ENCODE measurements at regions not wholly inside any gene's neighbourhood (a gene's known extent, or its start where the extent isn't known, plus 50 kb on each side); places are given as distances from the start of the nearest gene placed in this dataset.

DNA sequence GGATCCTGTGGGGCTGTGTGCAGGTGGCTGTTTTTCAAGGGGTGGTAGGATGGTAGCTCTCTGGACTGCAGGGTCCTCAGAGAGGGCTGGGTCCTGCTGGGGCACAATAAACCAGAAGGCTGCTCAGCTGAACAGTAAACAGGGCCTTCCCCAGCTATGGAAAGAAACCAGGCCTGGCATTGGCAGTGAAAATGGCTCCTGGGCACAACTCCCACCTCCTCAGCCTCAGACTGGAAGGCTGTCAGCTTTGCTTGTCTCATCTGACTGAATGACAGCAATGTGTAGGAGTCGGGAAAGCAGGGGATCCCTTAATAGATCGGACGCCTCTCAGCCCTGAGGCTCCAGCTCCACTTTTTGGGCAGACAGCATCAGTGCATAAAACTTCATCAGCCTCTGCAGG is 59.8 kb upstream of the NLRP1 start:
- Histone ChIP-seq H3K27ac (ENCODE audit: insufficient read length, low read depth, low read length) (no peak overlapping the region), H3K14ac (ENCODE audit: insufficient read depth, low read length) (no peak overlapping the region), H3K79me1 (ENCODE audit: insufficient read depth, low read depth, low read length, poor library complexity, severe bottlenecking) (no peaks in the 10 kb centered on the region), H3K23me2 (ENCODE audit: insufficient read length, low read depth, low read length, poor library complexity, severe bottlenecking) (no peaks in the 10 kb centered on the region), H2BK12ac (ENCODE audit: insufficient read length, low read depth, low read length) (no peak overlapping the region), H3K27me3 (ENCODE audit: insufficient read depth, low read length) (no peaks in the 10 kb centered on the region), H2BK20ac (ENCODE audit: low read depth, low read length, poor library complexity, severe bottlenecking) (no peak overlapping the region), H3K79me2 (ENCODE audit: insufficient read depth, low read length) (no peaks in the 10 kb centered on the region), H3K4me2 (ENCODE audit: insufficient read depth, insufficient read length, low read length) (no peak overlapping the region), H3K56ac (ENCODE audit: insufficient read length, low read depth, low read length) (no peak overlapping the region), H2AK5ac (ENCODE audit: insufficient read length, low read length) (no peak overlapping the region), H3K9ac (ENCODE audit: extremely low read depth, insufficient read length, low read length) (no peak overlapping the region), H3K9me3 (ENCODE audit: control insufficient read depth, low read depth, low read length) (no peaks in the 10 kb centered on the region), H4K5ac (ENCODE audit: insufficient read length, low read depth, low read length) (no peak overlapping the region), H4K20me1 (ENCODE audit: control insufficient read depth, insufficient read depth, insufficient read length) (no peaks in the 10 kb centered on the region), H4K91ac (ENCODE audit: insufficient read length, low read depth, low read length) (no peak overlapping the region), H3K4me1 (ENCODE audit: insufficient read depth, low read length) (no peaks in the 10 kb centered on the region), H3K18ac (ENCODE audit: insufficient read length, low read depth, low read length) (no peak overlapping the region), H2BK15ac (ENCODE audit: low read depth, low read length) (no peak overlapping the region), H3T11ph (ENCODE audit: low read length) (no peak overlapping the region), H3K23ac (ENCODE audit: insufficient read length, low read depth, low read length) (no peak overlapping the region), H2AFZ (ENCODE audit: low read length) (no peak overlapping the region), H3K4ac (ENCODE audit: low read depth, low read length) (no peak overlapping the region), H2BK120ac (ENCODE audit: low read depth, low read length, poor library complexity, severe bottlenecking) (no peak overlapping the region), H4K8ac (replicated peaks; ENCODE audit: insufficient read length, low read depth, low read length) (no peak overlapping the region), H2BK5ac (ENCODE audit: insufficient read length, low read length) (no peak overlapping the region)
- H3K9me3 Mint-ChIP-seq, result no peaks in the 10 kb centered on the region
- H3K4me1 Mint-ChIP-seq, result 0 out of 4 replicates have a peak, but pooled peaks cover 0 to 2% of the 10 kb centered on the region in 2 experiments
- DNase-seq, result no peak
- no peak overlapping the region for H3K27ac Mint-ChIP-seq
- TF ChIP-seq, protein P1, sequence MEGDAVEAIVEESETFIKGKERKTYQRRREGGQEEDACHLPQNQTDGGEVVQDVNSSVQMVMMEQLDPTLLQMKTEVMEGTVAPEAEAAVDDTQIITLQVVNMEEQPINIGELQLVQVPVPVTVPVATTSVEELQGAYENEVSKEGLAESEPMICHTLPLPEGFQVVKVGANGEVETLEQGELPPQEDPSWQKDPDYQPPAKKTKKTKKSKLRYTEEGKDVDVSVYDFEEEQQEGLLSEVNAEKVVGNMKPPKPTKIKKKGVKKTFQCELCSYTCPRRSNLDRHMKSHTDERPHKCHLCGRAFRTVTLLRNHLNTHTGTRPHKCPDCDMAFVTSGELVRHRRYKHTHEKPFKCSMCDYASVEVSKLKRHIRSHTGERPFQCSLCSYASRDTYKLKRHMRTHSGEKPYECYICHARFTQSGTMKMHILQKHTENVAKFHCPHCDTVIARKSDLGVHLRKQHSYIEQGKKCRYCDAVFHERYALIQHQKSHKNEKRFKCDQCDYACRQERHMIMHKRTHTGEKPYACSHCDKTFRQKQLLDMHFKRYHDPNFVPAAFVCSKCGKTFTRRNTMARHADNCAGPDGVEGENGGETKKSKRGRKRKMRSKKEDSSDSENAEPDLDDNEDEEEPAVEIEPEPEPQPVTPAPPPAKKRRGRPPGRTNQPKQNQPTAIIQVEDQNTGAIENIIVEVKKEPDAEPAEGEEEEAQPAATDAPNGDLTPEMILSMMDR (conservative IDR thresholded peaks at IDR 0.05), result no peak
- no CpG with 5 or more reads among the region's 3 CpGs for WGBS (ENCODE audit: extremely low coverage, insufficient read length, low lambda C conversion rate)
- no peaks in the 10 kb centered on the region for H3K36me3 Mint-ChIP-seq (ENCODE audit: insufficient read depth in 1 of 3, low read depth in 3 of 3)
- no peak overlapping the region for H3K4me3 Mint-ChIP-seq
- H3K27me3 Mint-ChIP-seq (ENCODE audit: low read depth), result peaks cover 6% of the 10 kb centered on the region
